ENCODE measurements at regions not wholly inside any gene's neighbourhood (a gene's known extent, or its start where the extent isn't known, plus 50 kb on each side); places are given as distances from the start of the nearest gene placed in this dataset.

DNA sequence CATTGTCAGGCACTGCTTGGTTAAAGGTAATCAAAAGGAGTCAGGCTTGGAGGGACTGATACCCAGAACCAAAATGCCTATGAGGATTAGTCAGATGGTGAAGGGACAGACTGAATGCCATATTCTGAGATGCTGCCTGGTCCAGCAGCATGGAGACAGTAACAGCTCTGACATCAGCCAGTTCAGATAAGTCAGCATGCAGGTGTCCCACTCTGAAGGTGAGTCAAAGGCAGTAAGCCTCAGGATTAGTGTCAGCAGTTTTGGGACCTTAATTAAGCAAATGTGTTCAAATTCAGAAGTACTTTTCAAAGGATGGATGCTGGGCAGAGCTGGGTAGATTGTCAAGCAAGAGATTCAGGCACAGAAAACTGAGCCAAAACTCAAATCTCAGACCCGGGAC, 198.4 kb downstream of the RPS12 start:
- Mint-ChIP-seq H3K4me3 (no peak overlapping the region), H3K36me3 (ENCODE audit: low read depth) (no peaks in the 10 kb centered on the region), H3K4me1 (ENCODE audit: low read depth) (no peaks in the 10 kb centered on the region), H3K27me3 (peaks cover 5% of the 10 kb centered on the region), H3K9me3 (no peaks in the 10 kb centered on the region), H3K27ac (no peak overlapping the region)
- ChIA-PET POLR2A (no interaction called here), CTCF (no interaction called here)
- DNase-seq = no peak
- no peak for ATAC-seq
- no peak for TF ChIP-seq CTCF (IDR thresholded peaks at IDR 0.05)
- intact Hi-C loops (cut with micrococcal nuclease) = no loop called here

DNA sequence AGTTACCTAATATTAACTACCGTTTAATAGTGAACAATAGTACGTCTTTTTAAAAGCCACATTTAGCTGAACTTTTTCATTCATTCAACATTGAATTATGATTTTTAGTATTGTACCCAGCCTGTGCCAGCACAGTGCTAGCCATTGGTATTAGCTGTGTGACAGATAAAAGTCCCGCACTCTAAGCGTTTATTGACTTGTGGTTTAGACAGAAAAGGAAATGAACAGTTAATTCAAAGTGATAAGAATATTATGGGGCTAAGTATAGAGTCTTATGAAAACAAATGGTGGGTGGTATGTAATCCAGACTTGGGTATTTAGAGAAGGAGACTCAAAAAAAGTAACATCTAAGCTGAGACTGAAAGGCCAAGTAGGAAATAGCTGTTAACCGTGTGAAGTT, 202.3 kb downstream of the RPS12 start:
- Mint-ChIP-seq H3K4me1 (ENCODE audit: low read depth) (no peaks in the 10 kb centered on the region), H3K36me3 (ENCODE audit: low read depth) (no peaks in the 10 kb centered on the region), H3K27ac (no peak overlapping the region), H3K27me3 (peaks cover 2% of the 10 kb centered on the region), H3K9me3 (no peaks in the 10 kb centered on the region), H3K4me3 (no peak overlapping the region)
- no peak for TF ChIP-seq CTCF (IDR thresholded peaks at IDR 0.05)
- intact Hi-C loops (cut with micrococcal nuclease) = no loop called here
- ChIA-PET POLR2A (no interaction called here), CTCF (no interaction called here)
- no peak for ATAC-seq
- no peak for DNase-seq

GRCh38 chr6:133017581-133017980, 203.2 kb downstream of the RPS12 start:
- Mint-ChIP-seq H3K9me3 (no peaks in the 10 kb centered on the region), H3K27me3 (peaks cover 2% of the 10 kb centered on the region), H3K36me3 (ENCODE audit: low read depth) (no peaks in the 10 kb centered on the region), H3K27ac (no peak overlapping the region), H3K4me1 (ENCODE audit: low read depth) (no peaks in the 10 kb centered on the region), H3K4me3 (no peak overlapping the region)
- DNase-seq (no peak), ATAC-seq (no peak)
- intact Hi-C loops (cut with micrococcal nuclease) = no loop called here
- ChIA-PET CTCF (no interaction called here), POLR2A (no interaction called here)
- TF ChIP-seq CTCF (IDR thresholded peaks at IDR 0.05) = no peak

GRCh38 chr6:133026705-133027104, 212.3 kb downstream of the RPS12 start:
- ATAC-seq (no peak), DNase-seq (no peak)
- Mint-ChIP-seq H3K36me3 (ENCODE audit: low read depth) (no peaks in the 10 kb centered on the region), H3K9me3 (no peaks in the 10 kb centered on the region), H3K4me1 (ENCODE audit: low read depth) (no peaks in the 10 kb centered on the region), H3K4me3 (no peak overlapping the region), H3K27ac (no peak overlapping the region), H3K27me3 (peaks cover 5% of the 10 kb centered on the region)
- CTCF ChIA-PET = no interaction called here
- intact Hi-C loops (cut with micrococcal nuclease) = no loop called here
- POLR2A ChIA-PET = no interaction called here
- no peak for TF ChIP-seq CTCF (IDR thresholded peaks at IDR 0.05)

GRCh38 chr6:133033263-133033662, 207.9 kb upstream of the EYA4 start:
- H3K27ac Mint-ChIP-seq = no peak overlapping the region
- intact Hi-C loops (cut with micrococcal nuclease) = no loop called here
- ATAC-seq (peak; percentile 34), DNase-seq (no peak)
- H3K27me3 Mint-ChIP-seq = peaks cover 8% of the 10 kb centered on the region
- H3K9me3 Mint-ChIP-seq = no peaks in the 10 kb centered on the region
- POLR2A ChIA-PET = no interaction called here
- no peak for TF ChIP-seq CTCF (IDR thresholded peaks at IDR 0.05)
- H3K36me3 Mint-ChIP-seq (ENCODE audit: low read depth) = no peaks in the 10 kb centered on the region
- H3K4me1 Mint-ChIP-seq (ENCODE audit: low read depth) = no peaks in the 10 kb centered on the region
- CTCF ChIA-PET = interaction anchor here (1.4 kb wide), 1 partner anchor 12 kb away, joined by 4 read pairs; no protein-coding TSS in a partner anchor
- H3K4me3 Mint-ChIP-seq = no peak overlapping the region

All from activated CD8-positive, alpha-beta T cell treated with anti-CD3 and anti-CD28 coated beads for 36 hours (primary cell).